GM23338 (cell line): ENCODE measurements at regions not wholly inside any gene's neighbourhood (a gene's known extent, or its start where the extent isn't known, plus 50 kb on each side); places are given as distances from the start of the nearest gene placed in this dataset.

Source experiments
- ATAC-seq: fragments of 200-7000 bp; cut with Tn5 transposase; 3 replicates; pipeline ENCODE4 v1.9.1; 2020
- DNase-seq: peaks from one replicate; pipeline ENCODE4 v3.0.0-alpha.2; 2015; ENCODE audit warnings: low spot score
- H2AFZ ChIP-seq: fragments of 200-600 bp; sonication (generic); 2 replicates; pipeline ENCODE4 v1.8.0; 2016; ENCODE audit warnings: antibody characterized with exemption, mild to moderate bottlenecking, moderate library complexity
- H3F3A ChIP-seq: fragments of 200-600 bp; sonication (generic); replicated peaks from 2 replicates; pipeline ENCODE4 v1.8.0; 2017; ENCODE audit warnings: antibody characterized with exemption, mixed run types, low read depth
- H3K27ac ChIP-seq: fragments of 200-600 bp; sonication (generic); 2 replicates; pipeline ENCODE4 v1.6.1; 2016; ENCODE audit warnings: low read depth
- H3K27me3 ChIP-seq: fragments of 200-600 bp; sonication (generic); 2 replicates; pipeline ENCODE4 v1.8.0; 2016; ENCODE audit warnings: mild to moderate bottlenecking, mixed run types, moderate library complexity; ENCODE audit not compliant: insufficient read depth
- H3K36me3 ChIP-seq: fragments of 200-600 bp; sonication (generic); 2 replicates; pipeline ENCODE4 v1.8.0; 2016; ENCODE audit warnings: mild to moderate bottlenecking; ENCODE audit not compliant: insufficient read depth
- H3K4me1 ChIP-seq: fragments of 200-600 bp; sonication (generic); 2 replicates; pipeline ENCODE4 v1.8.0; 2016; ENCODE audit warnings: mild to moderate bottlenecking, moderate library complexity; ENCODE audit not compliant: insufficient read depth
- H3K4me2 ChIP-seq: fragments of 200-600 bp; sonication (generic); 2 replicates; pipeline ENCODE4 v1.7.1; 2017; ENCODE audit warnings: mixed run types
- H3K4me3 ChIP-seq: fragments of 200-600 bp; sonication (generic); 2 replicates; pipeline ENCODE4 v1.6.1; 2016; ENCODE audit warnings: mixed run types
- H3K79me2 ChIP-seq: fragments of 200-600 bp; sonication (generic); replicated peaks from 2 replicates; pipeline ENCODE4 v1.8.0; 2017; ENCODE audit warnings: mild to moderate bottlenecking; ENCODE audit not compliant: insufficient read depth
- H3K9me2 ChIP-seq: fragments of 200-600 bp; sonication (generic); 2 replicates; pipeline ENCODE4 v1.8.0; 2017; ENCODE audit not compliant: insufficient read depth
- H4K20me1 ChIP-seq: fragments of 200-600 bp; sonication (generic); replicated peaks from 2 replicates; pipeline ENCODE4 v1.8.0; 2017; ENCODE audit warnings: mild to moderate bottlenecking; ENCODE audit not compliant: insufficient read depth
- H3K27ac Mint-ChIP-seq: 2 replicates; pipeline ENCODE4 v1.8.0; 2020; ENCODE audit warnings: inconsistent platforms, mild to moderate bottlenecking, moderate library complexity, mixed read lengths
- H3K27me3 Mint-ChIP-seq: 3 replicates; pipeline ENCODE4 v1.8.0; 2022; ENCODE audit warnings: low read depth, mild to moderate bottlenecking, moderate library complexity, mixed read lengths, inconsistent platforms; ENCODE audit not compliant: insufficient read depth, poor library complexity
- H3K36me3 Mint-ChIP-seq: 3 replicates; pipeline ENCODE4 v1.8.0; 2021; ENCODE audit warnings: low read depth, mild to moderate bottlenecking, inconsistent platforms, moderate library complexity, mixed read lengths
- H3K4me1 Mint-ChIP-seq: 3 replicates; pipeline ENCODE4 v1.8.0; 2020; ENCODE audit warnings: mild to moderate bottlenecking, inconsistent platforms, mixed read lengths
- H3K4me3 Mint-ChIP-seq: 3 replicates; pipeline ENCODE4 v1.8.0; 2021; ENCODE audit warnings: moderate library complexity, mild to moderate bottlenecking, inconsistent platforms, mixed read lengths
- H3K9me3 Mint-ChIP-seq: 3 replicates; pipeline ENCODE4 v1.8.0; 2020; ENCODE audit warnings: moderate library complexity, mild to moderate bottlenecking, inconsistent platforms, mixed read lengths
- CTCF ChIP-seq, 2 experiments: fragments of 200-600 bp in 1 of 2; sonication (generic) in 1 of 2; conservative IDR thresholded peaks; 2 replicates each; pipeline versions ENCODE4 v1.5.1 to v1.6.1; 2016 to 2017; ENCODE audit warnings: antibody characterized with exemption in 2 of 2, low read depth in 2 of 2, mild to moderate bottlenecking in 2 of 2, moderate library complexity in 1 of 2
- ETS1 ChIP-seq: IDR thresholded peaks from 2 replicates; pipeline ENCODE4 v1.6.1; 2016; ENCODE audit warnings: antibody characterized with exemption
- EZH2phosphoT487 ChIP-seq: fragments of 200-600 bp; sonication (generic); IDR thresholded peaks from one replicate; pipeline ENCODE4 v1.8.1; 2018; ENCODE audit warnings: antibody characterized with exemption; ENCODE audit not compliant: unreplicated experiment
- NANOG ChIP-seq: IDR thresholded peaks from 2 replicates; pipeline ENCODE4 v1.6.1; 2016; ENCODE audit warnings: antibody characterized with exemption, borderline replicate concordance
- REST ChIP-seq: IDR thresholded peaks from one replicate; pipeline ENCODE4 v1.6.1; 2018; ENCODE audit warnings: antibody characterized with exemption; ENCODE audit not compliant: unreplicated experiment
- ZNF462 ChIP-seq: fragments of 250-450 bp; sonication (Bioruptor Pico); IDR thresholded peaks from 2 replicates; pipeline ENCODE4 v1.5.0; 2020; ENCODE audit warnings: mild to moderate bottlenecking, moderate library complexity

GRCh38 chr6:21922086-21922485, 328.5 kb downstream of the SOX4 start:
- Mint-ChIP-seq H3K27me3 (peaks cover 21% of the 10 kb centered on the region), H3K4me1 (peaks cover 19% of the 10 kb centered on the region), H3K27ac (no peak overlapping the region), H3K9me3 (no peaks in the 10 kb centered on the region; the same call in 2 of the 3 replicates), H3K4me3 (no peak overlapping the region), H3K36me3 (peaks cover 11% of the 10 kb centered on the region; the same call in 1 of the 3 replicates)
- H4K20me1 ChIP-seq, result 0 out of 2 replicates have a peak, but pooled peaks cover 3% of the 10 kb centered on the region
- no peak overlapping the region for H3K4me3 ChIP-seq
- ATAC-seq (peak; percentile 91), DNase-seq (peak; percentile 72)
- H3K4me2 ChIP-seq, result peak overlapping the region; percentile 3; the same call in 1 of the 2 replicates
- H3F3A ChIP-seq, result no peaks in the 10 kb centered on the region
- H3K4me1 ChIP-seq, result peaks cover 4% of the 10 kb centered on the region; the same call in 1 of the 2 replicates
- H3K36me3 ChIP-seq, result no peaks in the 10 kb centered on the region
- H3K27me3 ChIP-seq, result no peaks in the 10 kb centered on the region
- H2AFZ ChIP-seq, result no peak overlapping the region
- H3K27ac ChIP-seq, result 0 out of 2 replicates have a peak overlapping the region, but pooled peaks have one; percentile 27
- no peaks in the 10 kb centered on the region for H3K9me2 ChIP-seq
- H3K79me2 ChIP-seq, result peaks cover 45% of the 10 kb centered on the region
- TF ChIP-seq ETS1 (no peak), NANOG (peak; percentile 23; the same call in 1 of the 2 replicates)

GRCh38 chr6:21924002-21924401, 330.5 kb downstream of the SOX4 start:
- no peak overlapping the region for H2AFZ ChIP-seq
- H3K36me3 ChIP-seq, result no peaks in the 10 kb centered on the region
- H3K4me1 ChIP-seq, result 0 out of 2 replicates have a peak, but pooled peaks cover 4% of the 10 kb centered on the region
- TF ChIP-seq ETS1 (no peak), EZH2phosphoT487 (no peak), REST (no peak), ZNF462 (no peak), CTCF (conservative IDR thresholded peaks at IDR 0.05; ENCODE audit: low read depth in 2 of 2) (no peak)

More at GRCh38 chr6:21924002-21924401, 330.5 kb downstream of the SOX4 start:
- ATAC-seq (no peak), DNase-seq (no peak)
- Mint-ChIP-seq H3K4me3 (no peak overlapping the region), H3K9me3 (no peaks in the 10 kb centered on the region), H3K27ac (no peak overlapping the region), H3K27me3 (peaks cover 20% of the 10 kb centered on the region), H3K36me3 (peaks cover 7% of the 10 kb centered on the region; the same call in 2 of the 3 replicates), H3K4me1 (peaks cover 25% of the 10 kb centered on the region)
- Histone ChIP-seq H3K9me2 (no peaks in the 10 kb centered on the region), H3K27ac (no peak overlapping the region), H3F3A (no peaks in the 10 kb centered on the region), H3K27me3 (no peaks in the 10 kb centered on the region), H3K4me2 (no peak overlapping the region), H3K79me2 (peaks cover 31% of the 10 kb centered on the region), H4K20me1 (0 out of 2 replicates have a peak, but pooled peaks cover 3% of the 10 kb centered on the region), H3K4me3 (no peak overlapping the region)
